K562 (cell line): ENCODE measurements at regions not wholly inside any gene's neighbourhood (a gene's known extent, or its start where the extent isn't known, plus 50 kb on each side); places are given as distances from the start of the nearest gene placed in this dataset.

Experiments
- ATAC-seq: fragments of 200-7000 bp; cut with Tn5 transposase; 3 replicates; pipeline ENCODE4 v1.9.1; 2020; ENCODE audit warnings: moderate library complexity
- BruUV-seq: library from RNA; stranded (reverse); fragments of 400-500 nt; replicated peaks from 2 replicates; lab custom pipeline; 2021; lab: Mats Ljungman, UMichigan
- CTCF ChIA-PET: fragments of 300-600 bp; formaldehyde crosslinking; extraction: SDS; loops from one replicate; lab custom pipeline; 2021; ENCODE audit warnings: low intra/inter-chr PET ratio; lab: Yijun Ruan, JAX
- POLR2A ChIA-PET: fragments of 300-600, 350-650 bp; sonication (Branson Sonifier 250); formaldehyde crosslinking; extraction: SDS; loops from one replicate; lab custom pipeline; 2021; ENCODE audit warnings: antibody characterized with exemption, inconsistent platforms; lab: Yijun Ruan, JAX
- DNase-seq, 4 experiments: peaks; one replicate each; pipeline versions ENCODE4 v3.0.0 to v3.0.0-alpha.2; 2011 to 2018; ENCODE audit warnings: low spot score in 3 of 4, mixed read lengths in 3 of 4; ENCODE audit errors: extremely low read depth in 1 of 4
- FAIRE-seq: peaks from 2 replicates; lab custom pipeline; 2011; peaks lifted over from hg19 to GRCh38; lab: Jason Lieb, UNC
- H2AFZ ChIP-seq: 2 replicates; pipeline ENCODE4 v1.6.0; 2011; ENCODE audit warnings: low read depth, low read length, control low read depth, inconsistent platforms
- H3K27ac ChIP-seq: fragments of 200-600 bp; 3 replicates; pipeline ENCODE4 v1.8.0; 2011; ENCODE audit warnings: low read depth, mild to moderate bottlenecking, control low read depth, inconsistent platforms, low read length, moderate library complexity, mixed read lengths; ENCODE audit errors: extremely low read depth
- H3K27me3 ChIP-seq, 2 experiments: fragments of 300-600 bp in 1 of 2; 2 replicates in 1 of 2; 3 replicates in 1 of 2; pipeline versions ENCODE4 v1.6.0 to v1.8.0; 2011; ENCODE audit warnings: inconsistent platforms in 2 of 2, low read length in 2 of 2, mild to moderate bottlenecking in 1 of 2, mixed read lengths in 1 of 2, moderate library complexity in 1 of 2; ENCODE audit not compliant: control insufficient read depth in 2 of 2, insufficient read depth in 2 of 2
- H3K36me3 ChIP-seq: fragments of 300-600 bp; 3 replicates; pipeline ENCODE4 v1.8.0; 2011; ENCODE audit warnings: mild to moderate bottlenecking, low read length, inconsistent platforms; ENCODE audit not compliant: control insufficient read depth, insufficient read depth
- H3K4me1 ChIP-seq, 2 experiments: fragments of 200-600 bp in 1 of 2; replicated peaks in 1 of 2; 2 replicates in 1 of 2; 3 replicates in 1 of 2; pipeline versions ENCODE4 v1.5.1 to v1.8.0; 2011; ENCODE audit warnings: inconsistent platforms in 2 of 2, low read length in 2 of 2, mild to moderate bottlenecking in 1 of 2, mixed read lengths in 1 of 2, moderate library complexity in 1 of 2; ENCODE audit not compliant: control insufficient read depth in 2 of 2, insufficient read depth in 2 of 2
- H3K4me2 ChIP-seq: 2 replicates; pipeline ENCODE4 v1.6.1; 2011; ENCODE audit warnings: low read length, control low read depth, inconsistent platforms, mixed read lengths; ENCODE audit not compliant: insufficient read depth
- H3K4me3 ChIP-seq: fragments of 200-600 bp; sonication (generic), shearing (Covaris generic); 2 replicates; pipeline ENCODE4 v1.5.1; 2016; ENCODE audit warnings: control low read depth, inconsistent platforms
- H3K79me2 ChIP-seq: fragments of 200-600 bp; 3 replicates; pipeline ENCODE4 v1.8.0; 2011; ENCODE audit warnings: low read length, inconsistent platforms; ENCODE audit not compliant: control insufficient read depth, insufficient read depth
- H3K9ac ChIP-seq, 2 experiments: 2 replicates each; pipeline versions ENCODE4 v1.6.0 to v1.6.1; 2011; ENCODE audit warnings: low read depth in 2 of 2, low read length in 2 of 2, control low read depth in 1 of 2, inconsistent platforms in 1 of 2, mild to moderate bottlenecking in 1 of 2, mixed read lengths in 1 of 2; ENCODE audit not compliant: insufficient read depth in 1 of 2
- H3K9me1 ChIP-seq: one replicate; pipeline ENCODE4 v1.6.0; 2011; ENCODE audit warnings: inconsistent platforms, mild to moderate bottlenecking, low read length, moderate library complexity; ENCODE audit not compliant: control insufficient read depth, insufficient read depth
- H3K9me3 ChIP-seq: replicated peaks from 2 replicates; pipeline ENCODE4 v1.5.1; 2011; ENCODE audit warnings: low read depth, low read length, inconsistent platforms; ENCODE audit not compliant: control insufficient read depth, insufficient read depth
- H4K20me1 ChIP-seq: replicated peaks from 2 replicates; pipeline ENCODE4 v1.6.1; 2011; ENCODE audit warnings: low read length, inconsistent platforms, mixed read lengths; ENCODE audit not compliant: control insufficient read depth, insufficient read depth
- EGR1 ChIP-seq: fragments of 450-650 bp; conservative IDR thresholded peaks from 2 replicates; pipeline ENCODE4 v1.6.1; 2017; ENCODE audit warnings: mild to moderate bottlenecking
- MYBL2 ChIP-seq, 2 experiments: fragments of 450-650 bp in 1 of 2; sonication (generic) in 1 of 2; formaldehyde crosslinking in 1 of 2; IDR thresholded peaks; 2 replicates each; pipeline versions ENCODE4 v1.6.1 to v1.8.1; 2017 to 2022; ENCODE audit warnings: borderline replicate concordance in 1 of 2, inconsistent platforms in 1 of 2, low read depth in 1 of 2, mild to moderate bottlenecking in 1 of 2, missing genetic modification reagents in 1 of 2, moderate library complexity in 1 of 2
- NFYB ChIP-seq: IDR thresholded peaks from 2 replicates; pipeline ENCODE4 v1.6.1; 2011; ENCODE audit warnings: mild to moderate bottlenecking, moderate library complexity; ENCODE audit not compliant: insufficient read length; ENCODE audit errors: extremely low read depth
- PRPF4 ChIP-seq: fragments of 200-400 bp; formaldehyde crosslinking; IDR thresholded peaks from one replicate; pipeline ENCODE4 v1.6.1; 2017; ENCODE audit warnings: low read length, low read depth, mild to moderate bottlenecking; ENCODE audit not compliant: insufficient read depth, poor library complexity, severe bottlenecking
- SIN3B ChIP-seq: fragments of 450-650 bp; IDR thresholded peaks from 2 replicates; pipeline ENCODE4 v1.6.1; 2017; ENCODE audit warnings: low read depth, mild to moderate bottlenecking, moderate library complexity
- SMARCB1 ChIP-seq: IDR thresholded peaks from 2 replicates; pipeline ENCODE4 v1.6.1; 2011; ENCODE audit warnings: improper control_type of control experiment, low read depth; ENCODE audit not compliant: insufficient read length
- TBL1XR1 ChIP-seq, 2 experiments: IDR thresholded peaks; 2 replicates each; pipeline ENCODE4 v1.6.1; 2012; ENCODE audit warnings: improper control_type of control experiment in 2 of 2, low read length in 2 of 2, mild to moderate bottlenecking in 1 of 2
- TBP ChIP-seq: optimal IDR thresholded peaks from 2 replicates; pipeline ENCODE3; 2011; ENCODE audit warnings: low read depth, low read length, improper control_type of control experiment
- ZNF134 ChIP-seq: fragments of 250-450 bp; sonication (Bioruptor Pico); conservative IDR thresholded peaks from 2 replicates; pipeline ENCODE4 v1.4.0; 2020
- ZNF41 ChIP-seq: fragments of 250-450 bp; sonication (Bioruptor Pico); conservative IDR thresholded peaks from 2 replicates; pipeline ENCODE4 v1.4.0; 2020; ENCODE audit warnings: mild to moderate bottlenecking
- ZNF583 ChIP-seq: fragments of 250-450 bp; sonication (Bioruptor Pico); IDR thresholded peaks from 2 replicates; pipeline ENCODE4 v1.4.0; 2020
- ZNF644 ChIP-seq: fragments of 200-800 bp; sonication (Bioruptor generic); IDR thresholded peaks from 2 replicates; pipeline ENCODE4 v1.6.1; 2016; ENCODE audit warnings: low read depth, missing genetic modification characterization, missing compliant biosample characterization
- WGBS: fragments of 100-300 bp; shearing (Covaris generic); methylation state at CpG from one replicate; pipeline ENCODE4 v1.1.6; 2016; ENCODE audit warnings: low coverage, mixed read lengths; ENCODE audit not compliant: insufficient coverage; ENCODE audit errors: missing lambda C conversion rate; 5-methylcytosine and 5-hydroxymethylcytosine counted together
- in situ Hi-C: fragments of 300-500 bp; cut with MboI; formaldehyde crosslinking; loops from 4 replicates; pipeline ENCODE4 v1.15.0; 2018; ENCODE audit warnings: inconsistent platforms, mixed read lengths
- intact Hi-C: fragments of 100-400 bp; cut with micrococcal nuclease; formaldehyde crosslinking; loops from 2 replicates; pipeline ENCODE4 v1.14.2; 2022
- TF ChIP-seq, protein P1 (sequence below): fragments of 250-450 bp; sonication (Bioruptor Pico); IDR thresholded peaks from 2 replicates; pipeline ENCODE4 v1.4.0; 2020; ENCODE audit warnings: mild to moderate bottlenecking, moderate library complexity
- TF ChIP-seq, protein P2 (sequence below): fragments of 250-450 bp; sonication (Bioruptor Pico); IDR thresholded peaks from 2 replicates; pipeline ENCODE4 v1.8.0; 2022; ENCODE audit warnings: inconsistent platforms

- Histone ChIP-seq H3K4me3 (no peak overlapping the region), H3K27ac (no peak overlapping the region), H3K9ac (no peak overlapping the region), H3K9me3 (no peaks in the 10 kb centered on the region), H2AFZ (no peak overlapping the region), H3K4me2 (no peak overlapping the region), H3K36me3 (no peaks in the 10 kb centered on the region), H4K20me1 (no peaks in the 10 kb centered on the region), H3K4me1 (no peaks in the 10 kb centered on the region), H3K79me2 (no peaks in the 10 kb centered on the region), H3K27me3 (no peaks in the 10 kb centered on the region), H3K9me1 (no peaks in the 10 kb centered on the region)
- intact Hi-C loops (no loop called here), in situ Hi-C loops (no loop called here)
- no peak for DNase-seq
- ATAC-seq: no peak
- FAIRE-seq: no peak
- 0% methylated on average over 3 of the region's 3 CpGs for WGBS
- TF ChIP-seq SIN3B: no peak
- TF ChIP-seq, protein P1, sequence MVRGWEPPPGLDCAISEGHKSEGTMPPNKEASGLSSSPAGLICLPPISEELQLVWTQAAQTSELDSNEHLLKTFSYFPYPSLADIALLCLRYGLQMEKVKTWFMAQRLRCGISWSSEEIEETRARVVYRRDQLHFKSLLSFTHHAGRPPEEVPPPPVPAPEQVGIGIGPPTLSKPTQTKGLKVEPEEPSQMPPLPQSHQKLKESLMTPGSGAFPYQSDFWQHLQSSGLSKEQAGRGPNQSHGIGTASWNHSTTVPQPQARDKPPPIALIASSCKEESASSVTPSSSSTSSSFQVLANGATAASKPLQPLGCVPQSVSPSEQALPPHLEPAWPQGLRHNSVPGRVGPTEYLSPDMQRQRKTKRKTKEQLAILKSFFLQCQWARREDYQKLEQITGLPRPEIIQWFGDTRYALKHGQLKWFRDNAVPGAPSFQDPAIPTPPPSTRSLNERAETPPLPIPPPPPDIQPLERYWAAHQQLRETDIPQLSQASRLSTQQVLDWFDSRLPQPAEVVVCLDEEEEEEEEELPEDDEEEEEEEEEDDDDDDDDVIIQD (CRISPR knock-in tag): no peak
- no TSS peak for BruUV-seq
- ChIA-PET POLR2A (no interaction called here), CTCF (no interaction called here)
Measured at GRCh38 chr14:85288041-85288440, 241.9 kb upstream of the FLRT2 start.

DNA sequence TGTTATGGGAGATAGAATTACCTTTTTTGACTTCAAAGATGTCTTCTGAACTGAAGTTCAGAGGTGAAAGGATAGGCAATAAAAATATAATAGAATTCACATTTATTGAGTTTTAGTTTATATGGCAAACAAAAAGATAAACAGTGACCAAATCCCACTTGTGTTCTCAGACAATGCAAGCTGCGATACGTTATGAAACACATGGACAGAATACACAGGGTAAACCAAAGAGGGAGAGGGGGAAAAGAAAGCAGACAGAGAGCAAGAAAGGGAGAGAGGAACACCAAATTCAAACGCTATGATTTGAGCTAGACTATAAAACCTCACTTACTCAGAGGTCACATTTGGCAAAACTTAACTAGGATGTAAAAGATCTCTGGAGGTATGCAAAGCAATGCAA, 238.2 kb upstream of the FLRT2 start:
- ChIA-PET POLR2A (no interaction called here), CTCF (no interaction called here)
- ATAC-seq (no peak), FAIRE-seq (no peak), DNase-seq (no peak)
- Histone ChIP-seq H3K9ac (no peak overlapping the region), H2AFZ (no peak overlapping the region), H3K27me3 (no peaks in the 10 kb centered on the region), H3K27ac (no peak overlapping the region), H3K9me3 (no peaks in the 10 kb centered on the region), H4K20me1 (no peaks in the 10 kb centered on the region), H3K36me3 (no peaks in the 10 kb centered on the region), H3K4me1 (no peaks in the 10 kb centered on the region), H3K4me2 (no peak overlapping the region), H3K79me2 (no peaks in the 10 kb centered on the region), H3K9me1 (no peaks in the 10 kb centered on the region), H3K4me3 (no peak overlapping the region)
- 6% methylated on average over 2 of the region's 3 CpGs for WGBS
- no TSS peak for BruUV-seq
- intact Hi-C loops (no loop called here), in situ Hi-C loops (no loop called here)
- TF ChIP-seq ZNF644 (tag) (no peak), MYBL2 (IDR thresholded peaks at IDR 0.05; ENCODE audit: low read depth) (no peak), MYBL2 (CRISPR knock-in tag; IDR thresholded peaks at IDR 0.05; ENCODE audit: borderline replicate concordance) (no peak), ZNF41 (CRISPR knock-in tag) (no peak), ZNF134 (CRISPR knock-in tag) (no peak), TBP (no peak), SMARCB1 (no peak), EGR1 (no peak), ZNF583 (no peak), NFYB (no peak), PRPF4 (no peak), TBL1XR1 (IDR thresholded peaks at IDR 0.05; ENCODE audit: low read length in 2 of 2) (no peak)
- TF ChIP-seq, protein P2, sequence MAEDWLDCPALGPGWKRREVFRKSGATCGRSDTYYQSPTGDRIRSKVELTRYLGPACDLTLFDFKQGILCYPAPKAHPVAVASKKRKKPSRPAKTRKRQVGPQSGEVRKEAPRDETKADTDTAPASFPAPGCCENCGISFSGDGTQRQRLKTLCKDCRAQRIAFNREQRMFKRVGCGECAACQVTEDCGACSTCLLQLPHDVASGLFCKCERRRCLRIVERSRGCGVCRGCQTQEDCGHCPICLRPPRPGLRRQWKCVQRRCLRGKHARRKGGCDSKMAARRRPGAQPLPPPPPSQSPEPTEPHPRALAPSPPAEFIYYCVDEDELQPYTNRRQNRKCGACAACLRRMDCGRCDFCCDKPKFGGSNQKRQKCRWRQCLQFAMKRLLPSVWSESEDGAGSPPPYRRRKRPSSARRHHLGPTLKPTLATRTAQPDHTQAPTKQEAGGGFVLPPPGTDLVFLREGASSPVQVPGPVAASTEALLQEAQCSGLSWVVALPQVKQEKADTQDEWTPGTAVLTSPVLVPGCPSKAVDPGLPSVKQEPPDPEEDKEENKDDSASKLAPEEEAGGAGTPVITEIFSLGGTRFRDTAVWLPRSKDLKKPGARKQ (CRISPR knock-in tag): no peak
